GM18861 (cell line): ENCODE measurements at regions not wholly inside any gene's neighbourhood (a gene's known extent, or its start where the extent isn't known, plus 50 kb on each side); places are given as distances from the start of the nearest gene placed in this dataset.

Experiments
- ATAC-seq: cut with Tn5 transposase; IDR thresholded peaks from one replicate; pipeline ENCODE4 v1.9.1; 2021; ENCODE audit not compliant: unreplicated experiment

GRCh38 chr3:107904536-107905066 is 186.2 kb downstream of the CD47 start:
- ATAC-seq = no peak

- no peak for ATAC-seq
Measured at GRCh38 chr3:107899990-107900651, 190.7 kb downstream of the CD47 start.

- no peak for ATAC-seq
Measured at GRCh38 chr3:107897471-107898061, 193.3 kb downstream of the CD47 start.

DNA sequence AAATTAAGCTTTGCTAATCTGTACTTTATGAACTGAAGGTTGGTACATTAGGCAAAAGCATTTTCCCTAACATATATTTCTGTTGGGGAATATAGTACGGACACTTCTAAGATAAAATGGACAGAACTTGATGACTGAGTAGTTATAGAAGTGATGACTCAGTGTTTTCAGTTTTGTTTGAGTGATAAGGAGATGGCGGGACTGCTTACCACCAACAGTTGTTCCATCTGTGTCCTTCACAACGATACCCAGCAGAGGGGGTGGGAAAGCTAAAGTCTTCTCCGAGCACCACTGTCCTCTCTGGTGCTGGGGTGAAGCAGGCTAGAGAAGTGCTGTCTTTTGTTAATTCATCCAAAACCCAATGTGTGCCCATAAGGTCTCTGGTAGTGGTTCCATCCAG is 195.8 kb downstream of the CD47 start:
- ATAC-seq = no peak

- no peak for ATAC-seq
Measured at GRCh38 chr3:107892955-107893624, 197.7 kb downstream of the CD47 start.

DNA sequence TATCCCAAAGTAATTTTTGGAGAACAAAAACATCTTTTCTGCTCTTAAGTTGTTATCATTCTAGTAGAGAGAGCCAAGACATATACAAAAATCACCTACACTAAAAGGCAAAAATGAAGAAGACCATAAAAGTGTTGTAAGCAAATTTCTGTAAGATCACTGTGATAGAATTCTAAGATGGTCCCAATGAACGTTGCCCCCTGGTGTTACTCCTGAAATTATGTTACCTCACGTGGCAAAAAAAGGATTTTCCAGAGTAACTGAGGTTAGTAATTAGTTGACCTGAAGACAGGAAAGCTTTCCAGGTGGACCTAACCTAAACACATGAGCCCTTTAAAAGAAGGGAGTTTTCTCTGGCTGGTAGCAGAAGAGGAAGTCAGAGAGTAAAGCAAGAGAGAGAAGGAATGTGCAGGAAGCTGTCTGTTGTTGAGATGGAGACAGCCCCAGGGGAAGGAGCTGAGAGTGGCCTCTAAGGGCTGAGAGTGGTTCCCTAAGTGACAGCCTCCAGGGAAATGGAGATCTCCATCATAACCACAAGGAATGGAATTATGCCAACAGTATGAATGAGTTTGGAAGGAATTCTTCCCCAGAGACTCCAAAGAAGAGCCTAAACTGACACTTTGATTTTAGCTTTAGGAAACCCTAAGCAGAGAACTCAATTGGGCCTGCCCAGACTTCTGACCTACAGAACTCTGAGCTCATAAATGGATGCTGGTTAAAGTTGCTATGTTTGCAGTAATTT is 205.9 kb downstream of the CD47 start:
- ATAC-seq = no peak

DNA sequence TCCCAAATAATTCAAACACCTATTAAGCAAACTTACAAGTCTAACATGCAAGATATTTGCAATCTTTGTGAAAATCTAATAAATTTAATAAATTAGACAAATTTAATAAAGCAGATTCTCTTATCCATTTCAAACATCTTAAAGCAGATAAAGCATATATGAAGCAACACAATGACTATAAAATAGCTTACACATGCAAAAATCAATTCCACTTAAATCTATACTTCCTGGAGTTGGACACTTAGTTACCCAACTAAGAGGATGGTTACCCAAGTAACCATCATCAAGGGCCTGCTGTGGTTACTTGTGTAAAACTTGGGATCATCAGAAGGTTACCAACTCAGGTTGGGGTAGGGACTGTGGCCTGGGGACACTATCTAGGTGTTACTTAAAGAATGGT is 206.8 kb downstream of the CD47 start:
- ATAC-seq = no peak

DNA sequence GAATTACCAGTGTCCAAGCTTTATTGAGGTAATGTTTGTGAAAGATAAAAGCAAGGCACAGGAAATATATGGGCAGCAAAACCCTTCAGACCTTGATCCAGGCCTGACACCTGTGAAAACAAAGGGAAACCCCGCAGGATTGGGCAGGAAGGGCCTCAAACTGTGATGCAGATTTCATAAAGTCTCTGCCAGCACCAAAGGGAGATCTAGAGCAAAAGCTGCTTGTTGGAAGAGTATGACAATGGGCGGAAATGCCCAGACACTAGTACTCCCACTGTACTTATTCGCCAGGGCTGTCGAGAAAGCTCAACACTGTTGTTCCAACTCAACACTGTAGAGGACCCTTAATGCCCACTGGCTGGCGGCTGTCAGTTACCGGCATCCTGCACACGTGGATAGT is 207.9 kb downstream of the CD47 start:
- no peak for ATAC-seq

DNA sequence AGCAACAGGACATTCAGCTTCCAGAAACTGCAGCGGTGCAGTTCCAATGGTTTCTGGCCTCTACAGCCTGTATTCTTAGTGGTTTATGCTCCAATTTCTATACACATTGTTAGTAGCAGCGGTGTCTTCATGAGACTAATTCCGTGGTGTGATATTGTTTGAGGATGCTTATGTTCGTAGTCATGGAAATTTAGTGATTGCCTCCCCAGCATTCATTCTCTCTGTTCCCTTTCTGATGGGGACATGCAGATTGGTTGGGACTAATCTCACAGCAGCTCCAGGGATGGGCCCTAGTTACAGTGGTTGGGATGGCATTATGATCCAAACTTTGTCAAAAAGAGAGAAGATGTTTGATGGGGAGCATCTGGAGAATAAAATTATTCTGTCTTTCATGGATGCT is 208.6 kb downstream of the CD47 start:
- ATAC-seq = no peak

- no peak for ATAC-seq
Measured at GRCh38 chr3:107881509-107881908, 209.3 kb downstream of the CD47 start.

DNA sequence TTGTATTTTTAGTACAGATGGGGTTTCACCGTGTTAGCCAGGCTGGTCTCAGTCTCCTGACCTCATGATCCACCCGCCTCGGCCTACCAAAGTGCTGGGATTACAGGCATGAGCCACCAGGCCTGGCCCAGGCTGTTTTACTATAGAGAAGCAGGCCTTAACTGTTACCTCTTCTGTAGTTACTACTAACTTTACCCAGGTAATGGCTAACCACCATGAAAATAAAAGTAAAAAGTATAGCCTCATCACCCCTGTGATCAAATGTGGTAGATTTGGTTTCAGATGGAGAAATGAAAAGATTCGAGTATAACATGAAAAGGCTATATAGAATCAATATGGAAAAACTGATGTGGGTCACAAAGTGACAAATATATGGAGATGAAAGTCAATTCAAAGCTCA is 210.1 kb downstream of the CD47 start:
- ATAC-seq = no peak

- no peak for ATAC-seq
Measured at GRCh38 chr3:107877936-107878335, 212.9 kb downstream of the CD47 start.

DNA sequence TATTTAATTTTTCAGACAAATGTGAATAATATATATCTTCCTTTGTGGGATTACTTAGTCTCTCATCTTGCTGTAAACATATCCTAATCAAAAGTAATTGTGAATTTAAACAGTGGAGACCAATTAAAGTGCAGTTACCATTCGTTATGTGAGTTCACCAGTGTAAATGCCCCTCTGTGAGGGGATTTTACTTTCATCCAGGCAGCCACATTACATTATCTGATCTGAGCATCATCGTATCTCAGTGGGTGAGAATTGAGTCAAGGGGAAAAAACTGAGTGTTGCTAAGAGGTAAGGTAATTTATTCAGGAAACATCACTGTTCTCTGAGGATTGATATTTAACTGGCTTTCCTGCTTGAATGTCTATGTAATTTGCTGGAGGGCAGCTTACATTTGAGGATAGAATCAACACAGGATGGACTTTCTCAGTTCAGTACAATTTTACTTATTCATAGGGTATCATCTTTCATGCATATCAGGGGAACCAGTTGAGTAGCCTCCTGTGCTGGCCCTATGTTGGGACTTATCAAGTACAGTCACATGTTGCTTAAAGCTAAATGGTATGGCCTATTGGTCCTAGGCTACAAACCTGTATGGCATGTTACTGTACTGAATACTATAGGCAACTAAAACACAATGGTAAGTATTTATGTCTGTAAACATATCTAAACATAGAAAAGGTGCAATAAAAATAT is 219.7 kb downstream of the CD47 start:
- ATAC-seq = peak; percentile 62

DNA sequence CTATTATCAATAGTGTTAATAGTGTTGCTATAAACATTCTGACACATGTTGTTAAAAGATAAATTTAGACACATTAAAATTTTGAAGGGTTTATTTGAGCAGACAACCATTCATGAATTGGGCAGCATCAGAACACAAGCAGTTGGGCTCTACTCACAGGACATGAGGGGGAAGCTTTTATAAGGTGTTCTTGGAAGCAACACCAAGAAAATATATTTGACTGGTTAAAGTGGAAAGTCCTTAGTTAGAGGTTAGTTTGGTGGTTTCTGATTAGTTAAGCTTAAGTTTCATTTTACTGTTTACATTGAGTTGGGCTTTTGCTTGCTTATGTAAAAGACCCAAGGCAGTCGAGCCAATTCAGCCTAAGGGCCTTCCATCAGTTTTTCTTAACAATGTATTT is 220.7 kb downstream of the CD47 start:
- no peak for ATAC-seq

DNA sequence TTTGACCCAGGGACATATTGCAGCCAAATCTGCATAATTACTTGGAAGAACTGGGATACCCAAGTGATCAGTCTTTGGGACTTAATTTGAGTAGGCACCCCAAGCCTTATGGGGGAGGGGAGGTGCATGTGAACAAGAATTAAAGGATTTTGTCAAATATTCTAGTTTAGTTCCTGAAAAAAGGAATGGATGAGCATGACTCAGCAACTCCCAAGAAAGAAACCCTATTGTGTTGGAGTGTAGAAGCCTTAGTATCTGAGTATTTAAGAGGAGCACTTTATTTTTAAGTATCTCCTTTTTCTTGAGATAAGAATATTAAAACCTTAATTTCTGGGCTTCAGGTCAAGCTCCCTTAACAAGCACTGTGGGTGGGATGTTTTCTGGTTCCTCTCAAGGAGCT is 222.4 kb downstream of the CD47 start:
- no peak for ATAC-seq

- peak; percentile 94 for ATAC-seq
Measured at GRCh38 chr3:107861904-107862303, 228.9 kb downstream of the CD47 start.

GRCh38 chr3:107861422-107861821 is 229.4 kb downstream of the CD47 start:
- no peak for ATAC-seq
